GM18511 (cell line): ENCODE measurements at regions not wholly inside any gene's neighbourhood (a gene's known extent, or its start where the extent isn't known, plus 50 kb on each side); places are given as distances from the start of the nearest gene placed in this dataset.
A peak's percentile ranks its signal among the peaks of the same experiment; 100 is the strongest.

Experiments used
- ATAC-seq: cut with Tn5 transposase; IDR thresholded peaks from one replicate; pipeline ENCODE4 v1.9.1; 2021; ENCODE audit warnings: mild to moderate bottlenecking, moderate library complexity; ENCODE audit not compliant: unreplicated experiment

GRCh38 chr4:10949039-10949733 is 264.6 kb upstream of the CLNK start:
- no peak for ATAC-seq

DNA sequence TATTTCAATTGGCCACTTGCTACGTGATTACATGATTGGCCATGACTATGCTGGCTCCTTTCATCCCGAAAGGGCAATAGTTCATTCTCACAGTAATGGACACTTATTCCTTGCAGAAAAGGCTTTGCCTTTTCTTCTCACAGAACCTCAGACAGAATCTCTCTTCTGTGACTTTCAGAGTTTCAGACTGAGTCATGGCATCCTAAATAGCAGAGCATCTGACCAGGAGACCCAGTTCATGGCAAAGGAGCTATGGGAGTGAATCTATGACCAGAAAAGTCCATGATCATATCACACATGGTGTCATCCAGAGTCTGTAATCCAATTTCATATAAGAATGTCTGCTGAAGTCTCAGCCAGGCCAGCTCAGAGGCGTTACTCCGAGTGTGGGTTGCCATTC is 263.3 kb upstream of the CLNK start:
- no peak for ATAC-seq

- no peak for ATAC-seq
These were observed 259.8 kb upstream of the CLNK start for GRCh38 chr4:10944321-10944720.

DNA sequence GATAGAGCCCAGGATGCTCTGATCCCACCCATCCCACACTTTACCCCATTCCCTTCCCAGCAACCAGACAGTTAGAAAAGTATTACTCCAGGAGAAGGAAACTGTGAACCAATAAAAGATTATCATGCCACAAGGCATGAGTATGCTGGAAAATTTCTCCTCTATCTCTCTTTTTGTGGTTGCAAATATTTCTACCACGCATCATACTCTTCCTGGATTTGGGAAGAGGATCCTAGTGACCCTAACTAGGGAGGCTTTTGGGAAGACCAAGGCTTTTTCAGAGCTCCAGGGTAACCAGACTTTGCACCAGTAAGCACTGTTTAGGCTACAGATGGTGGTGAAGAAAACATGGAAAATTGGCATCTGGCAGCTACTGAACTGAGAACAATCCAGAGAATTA is 257.6 kb upstream of the CLNK start:
- ATAC-seq = no peak

DNA sequence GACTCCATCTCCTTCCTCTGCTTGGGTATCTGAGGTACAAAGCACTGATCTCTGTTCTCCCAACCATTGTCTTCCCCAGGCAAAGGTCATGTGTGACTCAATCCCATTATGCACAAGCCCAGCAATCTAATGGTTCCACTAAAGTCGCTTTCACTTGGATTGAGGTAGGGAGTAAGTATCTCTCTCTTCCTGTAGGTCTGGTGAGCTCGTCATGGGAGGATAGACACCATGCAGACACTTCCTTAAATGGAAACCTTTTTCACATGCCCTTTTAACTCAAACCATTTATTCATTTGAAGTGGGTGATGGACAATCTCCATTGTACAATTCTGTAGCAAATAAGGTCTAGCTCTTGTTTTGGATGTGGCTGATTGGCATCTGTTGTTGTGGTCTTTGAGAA is 245.2 kb upstream of the CLNK start:
- ATAC-seq = no peak

GRCh38 chr4:10925996-10926395 is 241.4 kb upstream of the CLNK start:
- ATAC-seq = no peak

DNA sequence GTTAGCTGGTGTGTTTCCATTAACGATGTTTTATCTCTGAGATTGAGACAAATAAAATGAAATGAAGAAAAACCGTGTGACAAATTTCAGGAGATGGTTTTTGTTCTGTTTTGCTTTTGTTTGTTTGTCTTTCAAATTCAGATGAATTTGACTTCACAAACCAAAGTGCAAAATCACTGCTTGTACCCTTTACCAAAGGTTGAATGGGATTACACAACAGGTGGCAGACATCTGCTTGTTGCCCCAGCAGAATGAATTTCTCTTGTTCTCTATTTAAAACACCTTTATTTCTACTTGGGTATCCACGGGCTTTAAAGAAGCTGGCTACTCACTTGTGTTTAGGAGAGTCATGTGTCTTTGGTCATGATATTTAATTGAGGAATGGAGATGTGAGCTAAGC is 239.7 kb upstream of the CLNK start:
- ATAC-seq = no peak

DNA sequence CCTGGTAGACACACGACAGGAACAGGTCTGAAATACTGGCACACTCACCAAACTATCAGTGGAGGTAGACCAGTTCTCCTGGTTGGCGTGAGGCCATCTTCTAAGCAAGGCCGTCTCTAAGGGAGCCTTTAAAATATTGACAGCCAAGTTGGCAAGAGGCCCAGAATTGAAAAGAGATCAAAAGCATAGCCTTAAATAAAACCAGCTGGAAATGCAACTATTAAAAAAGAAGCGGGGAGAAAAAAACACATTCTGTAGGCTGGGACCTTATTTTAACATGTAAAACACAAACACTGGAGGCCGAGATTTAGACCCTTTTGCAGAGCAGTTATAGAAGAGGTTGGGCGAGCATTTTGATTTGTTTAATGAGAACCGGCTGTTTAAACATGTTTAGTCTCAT is 233.0 kb upstream of the CLNK start:
- ATAC-seq = no peak

DNA sequence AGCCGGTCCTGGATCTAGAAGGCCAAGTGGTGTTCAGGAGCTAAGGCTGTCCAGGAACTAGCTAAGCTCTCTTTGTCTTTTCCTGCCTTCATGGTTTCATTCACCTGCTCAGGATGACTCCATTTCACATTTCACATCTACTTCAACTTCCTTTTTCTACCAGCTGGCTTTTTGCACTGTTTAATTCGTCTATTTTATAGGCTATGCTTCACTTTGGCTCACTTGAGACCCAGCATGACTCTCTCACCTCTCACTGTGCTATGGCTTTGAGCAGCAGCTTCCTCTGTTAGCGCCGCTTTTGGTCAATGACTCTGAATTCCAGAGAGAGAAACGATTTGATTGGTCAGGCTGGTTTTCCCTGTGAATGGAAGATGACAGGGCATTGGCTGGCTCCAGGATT is 213.5 kb upstream of the CLNK start:
- no peak for ATAC-seq

GRCh38 chr4:10897076-10897475 is 212.5 kb upstream of the CLNK start:
- no peak for ATAC-seq

DNA sequence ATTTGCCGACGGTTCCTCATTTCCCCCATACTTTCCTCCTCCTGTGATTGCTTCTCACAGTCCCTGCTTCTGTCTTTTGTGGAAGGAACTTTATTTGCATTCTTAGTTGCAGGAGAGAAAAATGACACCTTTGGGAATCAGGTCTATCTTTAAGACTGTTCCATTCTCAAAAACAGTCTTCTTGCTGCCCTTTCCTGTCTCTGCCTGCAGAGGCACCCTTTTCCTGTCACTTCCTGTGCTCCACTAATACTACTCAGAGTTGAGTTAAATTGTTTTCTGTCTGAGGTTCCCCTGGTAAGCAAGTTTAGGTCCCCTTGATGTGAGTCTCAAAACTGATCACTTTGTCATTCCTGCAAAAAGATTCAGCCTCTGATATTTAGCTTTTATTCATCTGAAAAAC is 208.8 kb upstream of the CLNK start:
- ATAC-seq = peak; percentile 86

- ATAC-seq = no peak
These were observed 207.3 kb upstream of the CLNK start for GRCh38 chr4:10891866-10892265.

DNA sequence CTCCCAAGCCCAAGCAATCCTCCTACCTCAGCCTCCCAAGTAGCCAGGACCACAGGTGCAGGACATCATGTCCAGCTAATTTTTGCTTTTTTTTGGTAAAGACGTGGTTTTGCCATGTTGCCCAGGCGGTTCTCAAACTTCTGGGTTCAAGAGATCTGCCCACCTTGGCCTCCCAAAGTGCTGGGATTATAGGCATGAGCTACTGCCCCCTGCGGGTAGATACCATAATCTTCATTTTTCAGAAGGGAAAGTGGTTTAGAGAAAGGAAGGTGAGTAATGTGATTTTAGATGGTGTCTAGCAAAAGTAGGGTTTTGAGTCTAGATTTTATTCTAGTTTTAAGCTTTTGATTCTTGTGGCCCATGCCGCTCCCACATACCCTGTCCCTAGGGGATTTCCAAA is 205.3 kb upstream of the CLNK start:
- ATAC-seq = no peak

DNA sequence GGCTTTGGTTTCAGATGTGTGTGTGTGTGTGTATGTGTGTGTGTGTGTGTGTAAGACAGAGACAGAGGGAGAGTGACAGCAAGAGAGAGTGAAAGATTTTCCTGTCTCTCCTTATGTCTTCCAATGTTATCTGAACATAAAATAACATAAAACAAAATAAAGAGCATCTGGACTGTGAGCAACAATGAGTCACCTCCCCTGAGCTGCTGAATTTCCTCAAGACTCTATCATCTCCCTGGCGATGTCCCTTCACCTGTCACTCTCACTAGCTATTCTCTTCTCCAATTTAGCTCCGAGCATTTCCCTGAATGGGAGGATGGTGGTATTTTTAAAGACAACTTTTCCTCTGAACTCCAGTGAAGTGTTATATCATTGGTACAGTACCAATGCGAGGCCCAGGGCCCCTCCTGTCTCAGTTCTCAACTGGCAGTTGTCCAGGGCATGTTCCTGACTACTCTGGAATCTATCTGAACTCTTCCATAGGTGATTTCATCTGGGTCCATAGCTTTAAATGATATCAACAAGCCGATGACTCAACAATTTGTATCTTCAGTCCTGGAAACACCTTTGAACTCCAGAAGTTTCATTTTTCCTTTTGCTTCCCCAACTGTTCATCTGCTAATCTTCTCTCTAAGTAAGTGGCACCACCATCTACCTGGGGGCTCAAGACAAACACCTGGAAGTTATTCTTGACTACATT is 195.0 kb upstream of the CLNK start:
- no peak for ATAC-seq

GRCh38 chr4:10878861-10879260 is 194.3 kb upstream of the CLNK start:
- no peak for ATAC-seq

GRCh38 chr4:10877076-10877475 is 192.5 kb upstream of the CLNK start:
- no peak for ATAC-seq

DNA sequence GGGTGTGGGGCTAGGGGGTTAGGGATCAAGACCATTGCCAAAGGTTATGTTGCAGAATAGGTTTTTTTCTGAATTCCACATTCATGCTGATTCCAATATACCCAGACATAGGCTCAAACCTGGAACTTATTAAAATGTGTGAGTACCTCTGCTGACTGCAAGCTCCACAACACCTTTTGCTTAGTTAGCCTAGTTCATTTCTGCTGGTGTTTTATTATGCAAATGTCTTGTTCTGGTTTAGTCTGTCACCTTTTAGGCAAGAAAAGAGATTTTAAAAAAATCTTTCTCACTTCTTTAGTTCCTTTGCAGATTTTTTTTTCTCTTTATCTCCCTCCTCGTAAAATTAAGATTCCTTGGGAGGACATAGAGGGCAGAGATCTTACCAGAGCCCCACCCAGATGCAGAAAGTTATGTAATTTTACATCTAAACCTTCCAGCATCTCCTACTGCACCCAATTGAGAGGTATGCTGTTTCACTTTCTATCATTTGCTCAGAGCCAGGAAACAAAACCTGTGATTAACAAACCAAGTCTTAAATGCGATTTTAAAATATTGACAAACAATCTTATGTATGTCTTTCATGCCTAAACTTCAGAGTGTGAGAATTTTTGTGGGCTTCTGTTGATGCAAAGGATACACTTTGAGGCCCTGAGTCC is 190.7 kb upstream of the CLNK start:
- peak; percentile 49 for ATAC-seq

- no peak for ATAC-seq
These were observed 189.2 kb upstream of the CLNK start for GRCh38 chr4:10873809-10874208.

DNA sequence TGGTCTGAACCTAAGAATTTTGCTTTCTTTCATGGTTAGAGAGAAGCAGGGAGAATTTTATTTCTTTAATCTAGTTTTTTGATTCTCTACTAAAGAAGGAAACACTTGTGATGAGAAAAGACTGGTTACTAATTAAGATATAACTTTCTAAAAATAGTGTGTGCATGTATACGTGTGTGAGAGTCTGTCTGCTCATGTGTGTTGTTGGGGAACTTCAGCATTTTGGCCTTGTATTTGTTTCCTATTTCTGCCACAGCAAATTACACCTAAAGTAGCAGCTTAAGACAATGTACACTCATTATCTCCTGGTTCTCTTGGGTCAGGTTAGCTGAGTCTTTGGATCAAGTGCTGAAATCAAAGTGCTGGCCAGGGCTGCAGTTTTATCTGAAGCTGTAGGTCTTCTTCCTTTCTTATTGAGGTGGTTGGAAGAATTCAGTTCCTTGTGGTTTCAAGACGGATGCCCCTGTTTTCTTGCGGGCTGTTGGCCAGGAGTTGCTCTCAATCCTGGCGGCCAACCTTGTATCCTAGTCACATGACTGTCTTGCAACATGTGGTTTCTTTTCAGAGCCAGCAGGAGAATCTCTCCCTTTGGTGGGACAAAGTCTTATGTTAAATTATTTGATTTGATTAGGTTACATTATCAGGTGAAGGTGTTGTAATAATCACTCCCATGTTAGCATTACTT is 188.4 kb upstream of the CLNK start:
- peak; percentile 66 for ATAC-seq

- ATAC-seq = no peak
These were observed 182.1 kb upstream of the CLNK start for GRCh38 chr4:10866666-10867065.

DNA sequence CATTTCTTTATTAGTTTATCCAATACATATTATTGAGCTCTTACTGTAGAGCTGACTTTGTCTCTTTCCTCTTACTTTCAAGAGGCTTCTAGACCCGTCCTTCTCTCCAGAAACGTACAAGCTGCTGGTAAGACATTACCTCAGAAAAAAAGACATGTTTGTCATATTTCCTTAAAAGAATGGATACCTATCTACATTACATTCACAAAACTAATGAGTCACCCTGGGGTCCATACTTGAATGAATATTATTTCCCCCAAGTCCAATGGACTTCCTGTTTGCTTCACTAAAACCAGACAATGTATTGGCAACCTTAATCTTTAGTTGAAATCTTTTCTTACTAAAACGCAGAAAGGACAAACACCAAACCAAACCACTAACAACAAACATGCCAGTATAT is 176.5 kb upstream of the CLNK start:
- no peak for ATAC-seq
